OCI-LY1 (cell line): ENCODE measurements at regions not wholly inside any gene's neighbourhood (a gene's known extent, or its start where the extent isn't known, plus 50 kb on each side); places are given as distances from the start of the nearest gene placed in this dataset.

Experiments used
- EZH2 ChIP-seq: fragments of 200-600 bp; sonication (generic), shearing (Covaris generic); IDR thresholded peaks from 2 replicates; pipeline ENCODE4 v1.8.0; 2017; ENCODE audit warnings: borderline replicate concordance, mixed run types, mild to moderate bottlenecking, antibody characterized with exemption, low read length, moderate library complexity, mixed read lengths
- TF ChIP-seq, protein P1 (sequence below): fragments of 200-600 bp; sonication (generic), shearing (Covaris generic); IDR thresholded peaks from 2 replicates; pipeline ENCODE4 v1.5.1; 2017; ENCODE audit warnings: mild to moderate bottlenecking, antibody characterized with exemption, low read length, moderate library complexity, mixed read lengths

DNA sequence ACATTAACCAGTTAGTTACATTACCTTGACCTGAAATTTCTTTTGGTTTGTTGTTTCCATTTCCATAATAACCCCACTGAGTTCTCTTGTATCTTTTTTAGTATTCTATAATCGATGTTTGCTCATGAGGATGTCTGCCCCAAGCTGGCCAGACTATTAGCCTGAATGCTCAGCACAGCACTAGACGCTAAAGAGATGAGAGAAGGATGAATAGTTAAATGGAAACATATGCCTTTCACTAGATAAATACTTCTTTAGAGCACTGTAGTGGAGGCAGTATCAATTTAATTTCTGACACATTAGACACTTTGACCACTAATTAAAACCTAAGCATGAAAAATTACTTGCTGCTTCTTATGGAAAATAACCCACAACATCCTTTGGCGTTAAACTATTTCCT, 654.9 kb upstream of the KCNMB2 start:
- TF ChIP-seq, protein P1, sequence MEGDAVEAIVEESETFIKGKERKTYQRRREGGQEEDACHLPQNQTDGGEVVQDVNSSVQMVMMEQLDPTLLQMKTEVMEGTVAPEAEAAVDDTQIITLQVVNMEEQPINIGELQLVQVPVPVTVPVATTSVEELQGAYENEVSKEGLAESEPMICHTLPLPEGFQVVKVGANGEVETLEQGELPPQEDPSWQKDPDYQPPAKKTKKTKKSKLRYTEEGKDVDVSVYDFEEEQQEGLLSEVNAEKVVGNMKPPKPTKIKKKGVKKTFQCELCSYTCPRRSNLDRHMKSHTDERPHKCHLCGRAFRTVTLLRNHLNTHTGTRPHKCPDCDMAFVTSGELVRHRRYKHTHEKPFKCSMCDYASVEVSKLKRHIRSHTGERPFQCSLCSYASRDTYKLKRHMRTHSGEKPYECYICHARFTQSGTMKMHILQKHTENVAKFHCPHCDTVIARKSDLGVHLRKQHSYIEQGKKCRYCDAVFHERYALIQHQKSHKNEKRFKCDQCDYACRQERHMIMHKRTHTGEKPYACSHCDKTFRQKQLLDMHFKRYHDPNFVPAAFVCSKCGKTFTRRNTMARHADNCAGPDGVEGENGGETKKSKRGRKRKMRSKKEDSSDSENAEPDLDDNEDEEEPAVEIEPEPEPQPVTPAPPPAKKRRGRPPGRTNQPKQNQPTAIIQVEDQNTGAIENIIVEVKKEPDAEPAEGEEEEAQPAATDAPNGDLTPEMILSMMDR = no peak
- no peak for TF ChIP-seq EZH2
